ENCODE measurements at regions not wholly inside any gene's neighbourhood (a gene's known extent, or its start where the extent isn't known, plus 50 kb on each side); places are given as distances from the start of the nearest gene placed in this dataset.

DNA sequence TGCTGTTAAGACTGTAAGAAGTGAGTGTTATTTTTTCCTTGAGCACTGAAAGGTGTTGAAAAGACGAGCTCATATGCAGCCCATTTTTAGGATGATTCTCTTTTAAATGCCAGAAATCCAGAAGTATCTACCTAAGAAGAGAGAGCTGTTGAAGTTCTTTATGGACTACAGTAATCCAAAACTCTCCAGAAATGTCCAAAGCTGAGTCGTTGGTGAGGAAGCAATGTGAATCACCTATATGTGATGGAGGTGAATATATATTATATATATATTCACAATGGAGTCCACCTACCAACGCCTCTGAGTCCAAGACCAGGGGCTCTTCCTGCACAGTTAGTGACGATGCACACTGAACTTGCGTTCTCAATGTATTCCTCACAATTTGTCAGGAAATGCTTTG, 252.7 kb upstream of the PITRM1 start:
- H3K4me3 Mint-ChIP-seq, result no peak overlapping the region
- DNase-seq (ENCODE audit: low spot score), result no peak
- peaks cover 28% of the 10 kb centered on the region for H3K4me1 Mint-ChIP-seq (ENCODE audit: low read depth)
- H3K27ac Mint-ChIP-seq, result no peak overlapping the region
- H3K36me3 Mint-ChIP-seq (ENCODE audit: low read depth), result no peaks in the 10 kb centered on the region
- peaks cover 18% of the 10 kb centered on the region for H3K27me3 Mint-ChIP-seq (ENCODE audit: low read depth)
- peaks cover 6% of the 10 kb centered on the region for H3K9me3 Mint-ChIP-seq

- Mint-ChIP-seq H3K4me3 (no peak overlapping the region), H3K4me1 (ENCODE audit: low read depth) (peaks cover 38% of the 10 kb centered on the region), H3K27ac (no peak overlapping the region), H3K36me3 (ENCODE audit: low read depth) (no peaks in the 10 kb centered on the region), H3K9me3 (no peaks in the 10 kb centered on the region), H3K27me3 (ENCODE audit: low read depth) (peaks cover 15% of the 10 kb centered on the region)
- no peak for DNase-seq (ENCODE audit: low spot score)
These were observed 251.7 kb upstream of the PITRM1 start for GRCh38 chr10:3424111-3424851.

DNA sequence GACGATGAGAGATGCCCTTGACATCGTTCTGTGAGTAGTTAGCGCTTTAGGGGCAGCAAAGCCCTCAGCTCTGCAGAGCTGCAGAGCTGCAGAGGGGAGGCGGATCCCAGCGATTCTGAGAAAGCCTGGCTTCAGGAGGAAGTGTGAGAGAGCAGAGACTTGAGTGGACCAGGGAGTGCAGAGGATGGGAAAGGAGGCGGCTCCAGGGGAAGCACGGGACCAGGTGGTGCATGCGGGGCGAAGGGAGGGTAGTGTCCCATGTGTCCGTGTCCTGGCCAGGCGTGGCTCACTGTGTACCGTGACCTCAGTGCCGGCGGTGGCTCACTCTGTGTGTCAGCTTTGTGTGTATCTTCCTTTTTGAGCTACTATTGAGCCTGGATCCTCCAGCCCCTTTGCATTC, 250.8 kb upstream of the PITRM1 start:
- DNase-seq (ENCODE audit: low spot score), result no peak
- H3K4me1 Mint-ChIP-seq (ENCODE audit: low read depth), result peaks cover 40% of the 10 kb centered on the region
- H3K27me3 Mint-ChIP-seq (ENCODE audit: low read depth), result peaks cover 20% of the 10 kb centered on the region
- H3K9me3 Mint-ChIP-seq, result no peaks in the 10 kb centered on the region
- H3K36me3 Mint-ChIP-seq (ENCODE audit: low read depth), result no peaks in the 10 kb centered on the region
- no peak overlapping the region for H3K4me3 Mint-ChIP-seq
- no peak overlapping the region for H3K27ac Mint-ChIP-seq

DNA sequence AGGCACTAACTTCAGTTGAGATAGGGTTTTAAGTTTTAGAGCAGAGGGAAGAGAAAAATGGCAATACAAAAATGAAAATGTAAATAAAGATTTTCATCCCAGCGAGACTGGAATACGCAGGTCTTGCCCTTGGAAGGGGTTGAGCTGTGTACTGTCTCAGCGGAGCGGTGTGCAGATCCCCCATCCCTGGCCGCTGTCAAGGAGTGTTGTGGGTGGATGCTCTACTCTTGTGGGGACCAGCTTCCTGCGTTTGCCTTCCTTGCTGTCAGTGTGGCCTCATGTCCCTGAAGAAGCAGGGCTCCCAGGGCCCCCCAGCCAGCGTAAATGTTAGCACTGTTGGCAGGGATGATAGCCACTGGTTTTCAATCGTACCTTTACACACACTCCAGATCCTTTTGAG, 249.7 kb upstream of the PITRM1 start:
- H3K4me3 Mint-ChIP-seq, result peak overlapping the region; percentile 16
- no peak for DNase-seq (ENCODE audit: low spot score)

GRCh38 chr10:3421537-3422257, 249.1 kb upstream of the PITRM1 start:
- H3K9me3 Mint-ChIP-seq, result no peaks in the 10 kb centered on the region
- peaks cover 40% of the 10 kb centered on the region for H3K4me1 Mint-ChIP-seq (ENCODE audit: low read depth)
- no peak overlapping the region for H3K27ac Mint-ChIP-seq
- H3K27me3 Mint-ChIP-seq (ENCODE audit: low read depth), result peaks cover 27% of the 10 kb centered on the region
- DNase-seq (ENCODE audit: low spot score), result no peak
- no peaks in the 10 kb centered on the region for H3K36me3 Mint-ChIP-seq (ENCODE audit: low read depth)
- H3K4me3 Mint-ChIP-seq, result peak overlapping the region; percentile 16

More for the DNA sequence above, 249.7 kb upstream of the PITRM1 start:
- Mint-ChIP-seq H3K9me3 (no peaks in the 10 kb centered on the region), H3K27ac (no peak overlapping the region), H3K4me1 (ENCODE audit: low read depth) (peaks cover 40% of the 10 kb centered on the region), H3K27me3 (ENCODE audit: low read depth) (peaks cover 26% of the 10 kb centered on the region), H3K36me3 (ENCODE audit: low read depth) (no peaks in the 10 kb centered on the region)

GRCh38 chr10:3420527-3421469, 248.2 kb upstream of the PITRM1 start:
- H3K27me3 Mint-ChIP-seq (ENCODE audit: low read depth), result peaks cover 26% of the 10 kb centered on the region
- H3K36me3 Mint-ChIP-seq (ENCODE audit: low read depth), result no peaks in the 10 kb centered on the region
- no peak for DNase-seq (ENCODE audit: low spot score)
- H3K9me3 Mint-ChIP-seq, result no peaks in the 10 kb centered on the region
- no peak overlapping the region for H3K27ac Mint-ChIP-seq
- peak overlapping the region; percentile 59 for H3K4me3 Mint-ChIP-seq
- peaks cover 34% of the 10 kb centered on the region for H3K4me1 Mint-ChIP-seq (ENCODE audit: low read depth)

GRCh38 chr10:3419719-3420495, 247.3 kb upstream of the PITRM1 start:
- Mint-ChIP-seq H3K9me3 (no peaks in the 10 kb centered on the region), H3K4me3 (peak overlapping the region; percentile 59), H3K27ac (no peak overlapping the region), H3K4me1 (ENCODE audit: low read depth) (peaks cover 33% of the 10 kb centered on the region), H3K36me3 (ENCODE audit: low read depth) (no peaks in the 10 kb centered on the region), H3K27me3 (ENCODE audit: low read depth) (peaks cover 26% of the 10 kb centered on the region)
- peak; percentile 36 for DNase-seq (ENCODE audit: low spot score)

GRCh38 chr10:3418926-3419325, 246.3 kb upstream of the PITRM1 start:
- no peak overlapping the region for H3K4me3 Mint-ChIP-seq
- peaks cover 31% of the 10 kb centered on the region for H3K4me1 Mint-ChIP-seq (ENCODE audit: low read depth)
- no peaks in the 10 kb centered on the region for H3K36me3 Mint-ChIP-seq (ENCODE audit: low read depth)
- peaks cover 29% of the 10 kb centered on the region for H3K27me3 Mint-ChIP-seq (ENCODE audit: low read depth)
- no peaks in the 10 kb centered on the region for H3K9me3 Mint-ChIP-seq
- H3K27ac Mint-ChIP-seq, result no peak overlapping the region
- no peak for DNase-seq (ENCODE audit: low spot score)

GRCh38 chr10:3418041-3418754, 245.6 kb upstream of the PITRM1 start:
- no peak for DNase-seq (ENCODE audit: low spot score)
- Mint-ChIP-seq H3K27me3 (ENCODE audit: low read depth) (peaks cover 25% of the 10 kb centered on the region), H3K9me3 (no peaks in the 10 kb centered on the region), H3K27ac (no peak overlapping the region), H3K4me3 (no peak overlapping the region), H3K36me3 (ENCODE audit: low read depth) (no peaks in the 10 kb centered on the region), H3K4me1 (ENCODE audit: low read depth) (peaks cover 31% of the 10 kb centered on the region)

- Mint-ChIP-seq H3K36me3 (ENCODE audit: low read depth) (no peaks in the 10 kb centered on the region), H3K27me3 (ENCODE audit: low read depth) (peaks cover 26% of the 10 kb centered on the region), H3K9me3 (no peaks in the 10 kb centered on the region), H3K4me3 (no peak overlapping the region), H3K27ac (no peak overlapping the region), H3K4me1 (ENCODE audit: low read depth) (peaks cover 26% of the 10 kb centered on the region)
- DNase-seq (ENCODE audit: low spot score), result no peak
These were observed 244.5 kb upstream of the PITRM1 start for GRCh38 chr10:3417096-3417495.

DNA sequence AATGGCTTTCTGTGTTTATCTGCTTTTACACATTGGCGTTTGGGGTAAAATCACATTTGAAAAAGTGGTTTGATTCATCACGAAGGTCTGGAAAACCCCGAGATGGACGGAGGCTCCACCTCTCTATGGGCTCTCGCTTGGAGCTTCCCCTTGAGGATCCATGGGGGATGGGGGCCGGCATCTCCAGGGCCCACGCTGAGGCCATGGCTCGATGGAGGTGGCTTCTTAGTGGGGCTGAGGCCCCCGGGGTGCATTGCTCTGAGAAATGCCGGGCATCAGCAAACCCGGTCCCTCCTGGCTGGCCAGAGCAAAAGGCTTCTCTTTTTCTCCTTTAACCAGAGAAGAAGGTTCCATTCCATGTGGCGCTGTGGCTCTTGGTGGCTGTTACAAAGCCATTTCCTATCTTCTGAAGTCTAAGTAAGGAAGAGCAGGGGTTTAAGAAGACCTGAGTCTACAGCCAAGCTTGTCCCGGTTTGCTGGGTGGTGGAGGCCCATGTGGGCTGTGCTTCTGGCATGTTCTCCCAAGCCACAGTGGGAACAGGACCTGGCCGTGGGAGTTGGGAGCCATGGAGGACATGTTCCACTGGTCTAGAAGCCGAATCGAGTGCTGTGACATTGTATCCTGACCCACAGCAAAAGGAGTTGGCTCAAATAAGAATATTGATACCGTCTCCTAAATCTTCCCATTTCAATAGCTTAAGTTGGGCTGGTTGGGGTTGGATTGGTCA, 243.5 kb upstream of the PITRM1 start:
- no peak overlapping the region for H3K27ac Mint-ChIP-seq
- H3K9me3 Mint-ChIP-seq, result peaks cover 2% of the 10 kb centered on the region
- no peaks in the 10 kb centered on the region for H3K36me3 Mint-ChIP-seq (ENCODE audit: low read depth)
- peaks cover 19% of the 10 kb centered on the region for H3K4me1 Mint-ChIP-seq (ENCODE audit: low read depth)
- no peak overlapping the region for H3K4me3 Mint-ChIP-seq
- H3K27me3 Mint-ChIP-seq (ENCODE audit: low read depth), result peaks cover 27% of the 10 kb centered on the region
- DNase-seq (ENCODE audit: low spot score), result no peak

- DNase-seq (ENCODE audit: low spot score), result no peak
- Mint-ChIP-seq H3K4me3 (no peak overlapping the region), H3K9me3 (peaks cover 6% of the 10 kb centered on the region), H3K4me1 (ENCODE audit: low read depth) (peaks cover 11% of the 10 kb centered on the region), H3K36me3 (ENCODE audit: low read depth) (no peaks in the 10 kb centered on the region), H3K27ac (no peak overlapping the region), H3K27me3 (ENCODE audit: low read depth) (peaks cover 22% of the 10 kb centered on the region)
These were observed 242.6 kb upstream of the PITRM1 start for GRCh38 chr10:3415038-3415736.
